ENCODE measurements at regions not wholly inside any gene's neighbourhood (a gene's known extent, or its start where the extent isn't known, plus 50 kb on each side); places are given as distances from the start of the nearest gene placed in this dataset.

GRCh38 chr7:82631998-82632397 is 188.4 kb upstream of the CACNA2D1 start:
- no peak for TF ChIP-seq CTCF (IDR thresholded peaks at IDR 0.05; ENCODE audit: insufficient read depth, low read depth, low read length)
- H3K4me3 ChIP-seq (ENCODE audit: low read depth, low read length) = no peak overlapping the region
- peak; percentile 19 for DNase-seq (ENCODE audit: low read depth)

- no peak overlapping the region for H3K4me3 ChIP-seq (ENCODE audit: low read depth, low read length)
- DNase-seq (ENCODE audit: low read depth) = peak; percentile 19
- TF ChIP-seq CTCF (IDR thresholded peaks at IDR 0.05; ENCODE audit: insufficient read depth, low read depth, low read length) = no peak
Observed at GRCh38 chr7:82629583-82629982, 186.0 kb upstream of the CACNA2D1 start.

DNA sequence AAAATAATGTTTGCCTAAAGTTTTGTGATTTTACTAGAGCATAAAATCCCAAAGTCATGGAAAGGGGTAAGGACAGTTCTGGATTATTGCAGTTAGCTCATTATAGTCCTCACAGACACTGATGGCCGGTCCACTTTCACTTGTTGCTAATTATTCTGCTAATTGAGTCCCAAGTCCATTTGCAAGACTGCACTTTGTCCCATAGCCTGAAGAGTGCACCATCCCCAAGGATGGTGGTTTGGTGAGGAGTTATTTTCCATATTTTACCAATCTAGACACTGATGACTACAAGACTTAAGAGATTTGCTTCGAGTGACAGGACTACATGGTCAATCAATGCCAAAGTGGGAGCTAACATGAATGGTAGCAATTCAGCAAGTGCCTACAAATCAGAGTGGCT is 181.8 kb upstream of the CACNA2D1 start:
- no peak overlapping the region for H3K4me3 ChIP-seq (ENCODE audit: low read depth, low read length)
- no peak for DNase-seq (ENCODE audit: low read depth)
- no peak for TF ChIP-seq CTCF (IDR thresholded peaks at IDR 0.05; ENCODE audit: insufficient read depth, low read depth, low read length)

DNA sequence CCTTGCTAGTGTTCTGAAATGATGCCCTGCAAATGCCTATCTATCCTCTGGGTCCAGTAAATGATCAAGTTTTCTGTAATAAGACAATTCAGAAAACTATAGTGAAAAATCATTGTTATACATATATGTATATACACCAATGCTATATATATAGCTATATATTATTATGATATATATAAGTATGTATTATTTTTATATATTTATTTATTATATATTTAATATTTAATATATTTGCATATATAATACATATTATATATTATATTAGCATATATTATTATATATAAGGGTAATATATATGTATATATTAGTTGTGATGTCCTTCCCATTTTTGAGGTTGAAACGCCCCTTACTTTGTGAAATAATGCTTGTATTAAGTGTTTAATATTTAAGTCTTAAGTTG is 181.4 kb upstream of the CACNA2D1 start:
- no peak for TF ChIP-seq CTCF (IDR thresholded peaks at IDR 0.05; ENCODE audit: insufficient read depth, low read depth, low read length)
- no peak for DNase-seq (ENCODE audit: low read depth)

GRCh38 chr7:82624337-82624736 is 180.8 kb upstream of the CACNA2D1 start:
- DNase-seq (ENCODE audit: low read depth) = peak; percentile 78
- H3K4me3 ChIP-seq (ENCODE audit: low read depth, low read length) = no peak overlapping the region
- no peak for TF ChIP-seq CTCF (IDR thresholded peaks at IDR 0.05; ENCODE audit: insufficient read depth, low read depth, low read length)

More for the DNA sequence above, 181.4 kb upstream of the CACNA2D1 start:
- H3K4me3 ChIP-seq (ENCODE audit: low read depth, low read length) = no peak overlapping the region

- H3K4me3 ChIP-seq (ENCODE audit: low read depth, low read length) = no peak overlapping the region
- TF ChIP-seq CTCF (IDR thresholded peaks at IDR 0.05; ENCODE audit: insufficient read depth, low read depth, low read length) = no peak
- DNase-seq (ENCODE audit: low read depth) = no peak
Observed at GRCh38 chr7:82623812-82624211, 180.2 kb upstream of the CACNA2D1 start.

DNA sequence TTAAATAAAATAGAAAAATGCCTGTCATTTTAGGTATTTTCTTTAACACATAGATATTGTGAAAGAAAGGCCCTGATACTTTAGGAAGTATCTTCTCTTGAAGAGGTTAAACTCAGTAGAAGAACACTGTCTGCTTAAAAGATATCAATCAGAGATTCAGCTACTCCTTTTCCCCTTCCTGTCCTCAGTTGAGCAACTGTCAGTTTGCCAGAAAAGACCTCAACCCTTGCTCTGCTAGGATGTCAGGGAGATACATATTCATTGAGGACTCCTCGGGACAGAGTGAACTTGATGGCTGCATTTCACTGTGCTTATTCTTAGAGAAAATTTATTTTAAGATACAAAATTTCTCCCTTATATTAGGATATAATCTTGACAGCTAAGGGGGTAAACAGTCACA is 173.6 kb upstream of the CACNA2D1 start:
- H3K4me3 ChIP-seq (ENCODE audit: low read depth, low read length) = no peak overlapping the region
- no peak for TF ChIP-seq CTCF (IDR thresholded peaks at IDR 0.05; ENCODE audit: insufficient read depth, low read depth, low read length)
- DNase-seq (ENCODE audit: low read depth) = no peak
